ENCODE measurements at regions not wholly inside any gene's neighbourhood (a gene's known extent, or its start where the extent isn't known, plus 50 kb on each side); places are given as distances from the start of the nearest gene placed in this dataset.

- TF ChIP-seq CTCF (conservative IDR thresholded peaks at IDR 0.05 in 1 of 2, IDR thresholded peaks at IDR 0.05 in 1 of 2; ENCODE audit: low read depth in 1 of 2, low read length in 2 of 2) (no peak), EZH2 (IDR thresholded peaks at IDR 0.05; ENCODE audit: low read length, missing control alignments) (no peak)
Observed at GRCh38 chr6:138664745-138665144, 108.8 kb upstream of the CCDC28A start.
